NCI-H748 treated with DMSO at 0.1 percent for 48 hours (cell line): ENCODE measurements at regions not wholly inside any gene's neighbourhood (a gene's known extent, or its start where the extent isn't known, plus 50 kb on each side); places are given as distances from the start of the nearest gene placed in this dataset.

Source experiments
- DNase-seq: peaks from one replicate; lab custom pipeline; 2025; lab: John Stamatoyannopoulos, UW

DNA sequence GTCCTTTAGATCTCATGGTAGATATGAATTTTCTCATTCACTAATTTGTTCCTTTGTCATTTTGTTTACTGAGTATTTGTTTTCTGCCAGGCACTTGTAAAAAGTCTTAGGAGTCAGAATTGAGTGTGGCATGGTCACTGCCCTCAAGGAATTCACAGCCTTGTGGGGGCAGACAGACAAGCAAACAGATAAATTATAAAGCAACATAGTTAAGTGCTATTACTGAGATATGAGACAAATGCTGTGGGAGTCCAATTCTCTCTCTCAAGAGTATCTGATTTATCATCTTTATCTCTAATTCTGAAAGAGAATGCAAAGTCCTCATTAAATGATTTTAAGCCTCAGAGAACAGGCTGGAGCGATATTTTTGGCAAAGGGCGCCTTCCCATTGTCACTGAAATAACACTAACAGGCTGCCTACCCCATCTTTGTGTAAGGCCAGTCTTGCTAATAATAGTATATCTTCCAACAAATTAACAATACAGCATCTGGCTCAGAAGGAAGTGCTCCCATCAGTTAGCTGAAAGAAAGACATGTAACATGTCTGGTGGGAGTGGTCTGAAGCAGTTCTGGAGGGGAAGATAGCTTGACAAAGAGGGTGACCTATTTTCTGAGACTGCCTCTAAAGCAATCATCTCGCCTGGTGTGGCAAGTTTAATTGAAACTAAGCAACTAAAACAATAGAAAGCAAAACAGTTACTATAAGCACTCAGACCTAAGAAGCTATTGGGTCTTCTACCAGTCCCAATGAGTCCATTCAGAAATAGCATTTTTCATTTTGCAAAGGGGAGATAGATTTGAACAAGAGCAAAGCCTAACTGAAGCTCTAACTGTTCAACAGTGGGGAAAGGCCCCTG is 61.5 kb upstream of the AMOT start:
- no peak for DNase-seq

DNA sequence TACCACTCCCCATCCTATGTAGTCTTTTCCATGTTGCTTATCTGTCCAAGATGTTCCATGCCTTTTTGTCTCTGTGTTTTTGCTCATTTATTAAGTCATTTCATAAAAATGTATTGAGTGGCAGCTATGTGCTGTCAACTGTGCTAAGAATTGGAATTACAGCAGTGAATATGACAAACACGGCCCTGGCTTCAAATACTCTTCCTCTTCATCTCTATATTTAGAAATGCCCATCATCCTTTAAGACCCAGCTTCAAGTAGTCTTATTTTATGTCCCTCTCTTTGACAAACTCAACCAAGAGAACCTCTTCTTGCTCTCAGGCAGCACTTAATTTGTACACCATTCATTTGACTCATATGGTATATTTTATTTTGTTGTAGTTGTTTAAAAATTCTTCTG is 55.4 kb upstream of the AMOT start:
- no peak for DNase-seq
